ENCODE measurements at regions not wholly inside any gene's neighbourhood (a gene's known extent, or its start where the extent isn't known, plus 50 kb on each side); places are given as distances from the start of the nearest gene placed in this dataset.

- no peak overlapping the region for H3K27ac ChIP-seq (ENCODE audit: low read length)
Observed at GRCh38 chr12:111188436-111188835, 180.5 kb downstream of the PHETA1 start.

GRCh38 chr12:111186347-111186746 is 182.5 kb downstream of the PHETA1 start:
- no peak overlapping the region for H3K9ac ChIP-seq (ENCODE audit: low read length in 2 of 2)
- H3K27me3 ChIP-seq (ENCODE audit: control insufficient read depth in 1 of 2, insufficient read depth in 2 of 2, low read length in 2 of 2): peaks cover 0 to 12% of the 10 kb centered on the region in 2 donors
- no peaks in the 10 kb centered on the region for H3K36me3 ChIP-seq (ENCODE audit: control insufficient read depth in 2 of 2, insufficient read depth in 2 of 2, low read length in 2 of 2)
- H3K27ac ChIP-seq (ENCODE audit: low read length): no peak overlapping the region
- peaks cover 0 to 6% of the 10 kb centered on the region in 2 donors for H3K9me3 ChIP-seq (ENCODE audit: control insufficient read depth in 2 of 2, low read length in 2 of 2)
- no peak overlapping the region for H3K4me3 ChIP-seq (ENCODE audit: low read length in 2 of 2)
- no peaks in the 10 kb centered on the region for H3K4me1 ChIP-seq (ENCODE audit: control insufficient read depth, insufficient read depth, low read length)

More at GRCh38 chr12:111188436-111188835, 180.5 kb downstream of the PHETA1 start:
- Histone ChIP-seq H3K9me3 (ENCODE audit: control insufficient read depth in 2 of 2, low read length in 2 of 2) (peaks cover 0 to 6% of the 10 kb centered on the region in 2 donors), H3K27me3 (ENCODE audit: control insufficient read depth in 1 of 2, insufficient read depth in 2 of 2, low read length in 2 of 2) (peaks cover 0 to 7% of the 10 kb centered on the region in 2 donors), H3K9ac (ENCODE audit: low read length in 2 of 2) (no peak overlapping the region), H3K4me3 (ENCODE audit: low read length in 2 of 2) (no peak overlapping the region), H3K4me1 (ENCODE audit: control insufficient read depth, insufficient read depth, low read length) (no peaks in the 10 kb centered on the region), H3K36me3 (ENCODE audit: control insufficient read depth in 2 of 2, insufficient read depth in 2 of 2, low read length in 2 of 2) (no peaks in the 10 kb centered on the region)

GRCh38 chr12:111185889-111186227 is 183.0 kb downstream of the PHETA1 start:
- H3K9ac ChIP-seq (ENCODE audit: low read length in 2 of 2): no peak overlapping the region
- no peak overlapping the region for H3K27ac ChIP-seq (ENCODE audit: low read length)
- H3K4me3 ChIP-seq (ENCODE audit: low read length in 2 of 2): no peak overlapping the region
- H3K27me3 ChIP-seq (ENCODE audit: control insufficient read depth in 1 of 2, insufficient read depth in 2 of 2, low read length in 2 of 2): peaks cover 0 to 13% of the 10 kb centered on the region in 2 donors
- H3K36me3 ChIP-seq (ENCODE audit: control insufficient read depth in 2 of 2, insufficient read depth in 2 of 2, low read length in 2 of 2): no peaks in the 10 kb centered on the region
- no peaks in the 10 kb centered on the region for H3K4me1 ChIP-seq (ENCODE audit: control insufficient read depth, insufficient read depth, low read length)
- H3K9me3 ChIP-seq (ENCODE audit: control insufficient read depth in 2 of 2, low read length in 2 of 2): peaks cover 0 to 6% of the 10 kb centered on the region in 2 donors

- no peaks in the 10 kb centered on the region for H3K4me1 ChIP-seq (ENCODE audit: control insufficient read depth, insufficient read depth, low read length)
- no peak overlapping the region for H3K4me3 ChIP-seq (ENCODE audit: low read length in 2 of 2)
- peaks cover 0 to 6% of the 10 kb centered on the region in 2 donors for H3K9me3 ChIP-seq (ENCODE audit: control insufficient read depth in 2 of 2, low read length in 2 of 2)
- no peak overlapping the region for H3K27ac ChIP-seq (ENCODE audit: low read length)
- no peaks in the 10 kb centered on the region for H3K36me3 ChIP-seq (ENCODE audit: control insufficient read depth in 2 of 2, insufficient read depth in 2 of 2, low read length in 2 of 2)
- no peak overlapping the region for H3K9ac ChIP-seq (ENCODE audit: low read length in 2 of 2)
- H3K27me3 ChIP-seq (ENCODE audit: control insufficient read depth in 1 of 2, insufficient read depth in 2 of 2, low read length in 2 of 2): peaks cover 0 to 11% of the 10 kb centered on the region in 2 donors
Observed at GRCh38 chr12:111185206-111185888, 183.5 kb downstream of the PHETA1 start.

GRCh38 chr12:111184161-111184560 is 184.7 kb downstream of the PHETA1 start:
- Histone ChIP-seq H3K27ac (ENCODE audit: low read length) (no peak overlapping the region), H3K9me3 (ENCODE audit: control insufficient read depth in 2 of 2, low read length in 2 of 2) (no peaks in the 10 kb centered on the region), H3K27me3 (ENCODE audit: control insufficient read depth in 1 of 2, insufficient read depth in 2 of 2, low read length in 2 of 2) (peaks cover 2 to 10% of the 10 kb centered on the region in 2 donors), H3K4me1 (ENCODE audit: control insufficient read depth, insufficient read depth, low read length) (no peaks in the 10 kb centered on the region), H3K36me3 (ENCODE audit: control insufficient read depth in 2 of 2, insufficient read depth in 2 of 2, low read length in 2 of 2) (no peaks in the 10 kb centered on the region), H3K4me3 (ENCODE audit: low read length in 2 of 2) (no peak overlapping the region), H3K9ac (ENCODE audit: low read length in 2 of 2) (no peak overlapping the region)

- no peak overlapping the region for H3K9ac ChIP-seq (ENCODE audit: low read length in 2 of 2)
- H3K36me3 ChIP-seq (ENCODE audit: control insufficient read depth in 2 of 2, insufficient read depth in 2 of 2, low read length in 2 of 2): no peaks in the 10 kb centered on the region
- H3K27me3 ChIP-seq (ENCODE audit: control insufficient read depth in 1 of 2, insufficient read depth in 2 of 2, low read length in 2 of 2): peaks cover 2 to 13% of the 10 kb centered on the region in 2 donors
- H3K4me3 ChIP-seq (ENCODE audit: low read length in 2 of 2): no peak overlapping the region
- no peaks in the 10 kb centered on the region for H3K4me1 ChIP-seq (ENCODE audit: control insufficient read depth, insufficient read depth, low read length)
- H3K27ac ChIP-seq (ENCODE audit: low read length): no peak overlapping the region
- no peaks in the 10 kb centered on the region for H3K9me3 ChIP-seq (ENCODE audit: control insufficient read depth in 2 of 2, low read length in 2 of 2)
Observed at GRCh38 chr12:111183094-111183493, 185.8 kb downstream of the PHETA1 start.

GRCh38 chr12:111182382-111182781 is 186.5 kb downstream of the PHETA1 start:
- no peak overlapping the region for H3K4me3 ChIP-seq (ENCODE audit: low read length in 2 of 2)
- H3K27ac ChIP-seq (ENCODE audit: low read length): no peak overlapping the region
- H3K36me3 ChIP-seq (ENCODE audit: control insufficient read depth in 2 of 2, insufficient read depth in 2 of 2, low read length in 2 of 2): no peaks in the 10 kb centered on the region
- H3K4me1 ChIP-seq (ENCODE audit: control insufficient read depth, insufficient read depth, low read length): no peaks in the 10 kb centered on the region
- H3K9me3 ChIP-seq (ENCODE audit: control insufficient read depth in 2 of 2, low read length in 2 of 2): no peaks in the 10 kb centered on the region
- peaks cover 2 to 13% of the 10 kb centered on the region in 2 donors for H3K27me3 ChIP-seq (ENCODE audit: control insufficient read depth in 1 of 2, insufficient read depth in 2 of 2, low read length in 2 of 2)
- no peak overlapping the region for H3K9ac ChIP-seq (ENCODE audit: low read length in 2 of 2)

GRCh38 chr12:111181143-111181726 is 187.7 kb downstream of the PHETA1 start:
- no peak overlapping the region for H3K9ac ChIP-seq (ENCODE audit: low read length in 2 of 2)
- no peak overlapping the region for H3K27ac ChIP-seq (ENCODE audit: low read length)
- H3K9me3 ChIP-seq (ENCODE audit: control insufficient read depth in 2 of 2, low read length in 2 of 2): no peaks in the 10 kb centered on the region
- no peaks in the 10 kb centered on the region for H3K36me3 ChIP-seq (ENCODE audit: control insufficient read depth in 2 of 2, insufficient read depth in 2 of 2, low read length in 2 of 2)
- no peaks in the 10 kb centered on the region for H3K4me1 ChIP-seq (ENCODE audit: control insufficient read depth, insufficient read depth, low read length)
- no peak overlapping the region for H3K4me3 ChIP-seq (ENCODE audit: low read length in 2 of 2)
- H3K27me3 ChIP-seq (ENCODE audit: control insufficient read depth in 1 of 2, insufficient read depth in 2 of 2, low read length in 2 of 2): peaks cover 2 to 16% of the 10 kb centered on the region in 2 donors

- Histone ChIP-seq H3K9ac (ENCODE audit: low read length in 2 of 2) (no peak overlapping the region), H3K27ac (ENCODE audit: low read length) (no peak overlapping the region), H3K36me3 (ENCODE audit: control insufficient read depth in 2 of 2, insufficient read depth in 2 of 2, low read length in 2 of 2) (no peaks in the 10 kb centered on the region), H3K4me1 (ENCODE audit: control insufficient read depth, insufficient read depth, low read length) (no peaks in the 10 kb centered on the region), H3K27me3 (ENCODE audit: control insufficient read depth in 1 of 2, insufficient read depth in 2 of 2, low read length in 2 of 2) (peaks cover 2 to 16% of the 10 kb centered on the region in 2 donors), H3K4me3 (ENCODE audit: low read length in 2 of 2) (no peak overlapping the region), H3K9me3 (ENCODE audit: control insufficient read depth in 2 of 2, low read length in 2 of 2) (no peaks in the 10 kb centered on the region)
Observed at GRCh38 chr12:111180426-111181142, 188.3 kb downstream of the PHETA1 start.

- no peak overlapping the region for H3K9ac ChIP-seq (ENCODE audit: low read length in 2 of 2)
- no peaks in the 10 kb centered on the region for H3K4me1 ChIP-seq (ENCODE audit: control insufficient read depth, insufficient read depth, low read length)
- H3K4me3 ChIP-seq (ENCODE audit: low read length in 2 of 2): no peak overlapping the region
- H3K27me3 ChIP-seq (ENCODE audit: control insufficient read depth in 1 of 2, insufficient read depth in 2 of 2, low read length in 2 of 2): peaks cover 2 to 17% of the 10 kb centered on the region in 2 donors
- no peaks in the 10 kb centered on the region for H3K36me3 ChIP-seq (ENCODE audit: control insufficient read depth in 2 of 2, insufficient read depth in 2 of 2, low read length in 2 of 2)
- no peak overlapping the region for H3K27ac ChIP-seq (ENCODE audit: low read length)
- no peaks in the 10 kb centered on the region for H3K9me3 ChIP-seq (ENCODE audit: control insufficient read depth in 2 of 2, low read length in 2 of 2)
Observed at GRCh38 chr12:111178181-111179081, 190.5 kb downstream of the PHETA1 start.
